Ishikawa (cell line): ENCODE measurements at regions not wholly inside any gene's neighbourhood (a gene's known extent, or its start where the extent isn't known, plus 50 kb on each side); places are given as distances from the start of the nearest gene placed in this dataset.

ENCODE experiments used
- CEBPB ChIP-seq: IDR thresholded peaks from 2 replicates; pipeline ENCODE4 v1.6.1; 2012
- CREB1 ChIP-seq: IDR thresholded peaks from 2 replicates; pipeline ENCODE4 v1.6.1; 2012; ENCODE audit warnings: low read depth
- EGR1 ChIP-seq: IDR thresholded peaks from 2 replicates; pipeline ENCODE4 v1.6.1; 2012
- EP300 ChIP-seq: IDR thresholded peaks from 2 replicates; pipeline ENCODE4 v1.6.1; 2012; ENCODE audit warnings: borderline replicate concordance
- FOXM1 ChIP-seq: IDR thresholded peaks from 2 replicates; pipeline ENCODE4 v1.6.1; 2012; ENCODE audit warnings: low read depth, borderline replicate concordance
- MAX ChIP-seq: IDR thresholded peaks from 2 replicates; pipeline ENCODE4 v1.6.1; 2012
- NFIC ChIP-seq: IDR thresholded peaks from 2 replicates; pipeline ENCODE4 v1.6.1; 2012
- RAD21 ChIP-seq: IDR thresholded peaks from 2 replicates; pipeline ENCODE4 v1.6.1; 2012; ENCODE audit warnings: low read depth
- REST ChIP-seq: IDR thresholded peaks from 2 replicates; pipeline ENCODE4 v1.6.1; 2012; ENCODE audit warnings: low read depth, mild to moderate bottlenecking
- TAF1 ChIP-seq: IDR thresholded peaks from 2 replicates; pipeline ENCODE4 v1.6.1; 2012; ENCODE audit warnings: low read depth, mild to moderate bottlenecking
- TCF12 ChIP-seq: IDR thresholded peaks from 2 replicates; pipeline ENCODE4 v1.6.1; 2012; ENCODE audit warnings: low read depth
- TEAD4 ChIP-seq: IDR thresholded peaks from 2 replicates; pipeline ENCODE4 v1.6.1; 2012
- USF1 ChIP-seq: IDR thresholded peaks from 2 replicates; pipeline ENCODE4 v1.6.1; 2012
- YY1 ChIP-seq: IDR thresholded peaks from 2 replicates; pipeline ENCODE4 v1.6.1; 2012; ENCODE audit warnings: low read depth
- ZBTB7A ChIP-seq: IDR thresholded peaks from 2 replicates; pipeline ENCODE4 v1.6.1; 2012; ENCODE audit warnings: low read depth

- TF ChIP-seq YY1, result no peak
- TF ChIP-seq NFIC, result no peak
- no peak for TF ChIP-seq TEAD4
- TF ChIP-seq TAF1, result no peak
- TF ChIP-seq TCF12, result no peak
- no peak for TF ChIP-seq FOXM1
- TF ChIP-seq MAX, result no peak
These were observed 350.5 kb upstream of the WWC1 start for GRCh38 chr5:167940911-167941310.

- TF ChIP-seq EP300 (no peak), TAF1 (no peak), EGR1 (no peak), TCF12 (no peak), ZBTB7A (no peak), FOXM1 (no peak), CREB1 (no peak), YY1 (no peak), CEBPB (no peak), MAX (no peak), NFIC (no peak), USF1 (no peak), RAD21 (no peak), TEAD4 (no peak), REST (no peak)
These were observed 348.1 kb upstream of the WWC1 start for GRCh38 chr5:167943343-167943742.

- TF ChIP-seq TAF1, result no peak
- no peak for TF ChIP-seq TCF12
- TF ChIP-seq REST, result no peak
- TF ChIP-seq TEAD4, result no peak
- no peak for TF ChIP-seq CREB1
- no peak for TF ChIP-seq RAD21
- TF ChIP-seq USF1, result no peak
- TF ChIP-seq EP300, result no peak
- no peak for TF ChIP-seq NFIC
- no peak for TF ChIP-seq ZBTB7A
- TF ChIP-seq MAX, result no peak
- no peak for TF ChIP-seq CEBPB
- TF ChIP-seq FOXM1, result no peak
- TF ChIP-seq EGR1, result no peak
- no peak for TF ChIP-seq YY1
These were observed 347.2 kb upstream of the WWC1 start for GRCh38 chr5:167944121-167944852.

GRCh38 chr5:167945542-167946384, 345.7 kb upstream of the WWC1 start:
- TF ChIP-seq YY1 (no peak), NFIC (no peak), USF1 (no peak)

- TF ChIP-seq NFIC (no peak), MAX (no peak), RAD21 (no peak), EP300 (no peak), USF1 (no peak), TCF12 (no peak), CREB1 (no peak), FOXM1 (no peak), EGR1 (no peak), CEBPB (no peak)
These were observed 344.1 kb upstream of the WWC1 start for GRCh38 chr5:167947306-167947705.
